ENCODE measurements at regions not wholly inside any gene's neighbourhood (a gene's known extent, or its start where the extent isn't known, plus 50 kb on each side); places are given as distances from the start of the nearest gene placed in this dataset.

GRCh38 chr13:55583953-55584593 lies 1556.6 kb upstream of the PRR20A start:
- H3K9ac ChIP-seq (ENCODE audit: insufficient read length): no peak overlapping the region
- no peak overlapping the region for H3K4me3 ChIP-seq
- H3K27ac ChIP-seq: no peak overlapping the region

GRCh38 chr13:55602784-55603183 lies 1537.9 kb upstream of the PRR20A start:
- H3K9me3 ChIP-seq (ENCODE audit: low read depth, low read length): no peaks in the 10 kb centered on the region
- no peak overlapping the region for H3K27ac ChIP-seq
- H3K4me3 ChIP-seq: no peak overlapping the region
- H3K36me3 ChIP-seq (ENCODE audit: insufficient read depth, low read length): no peaks in the 10 kb centered on the region
- DNase-seq (ENCODE audit: low read depth, low spot score): no peak
- no peak for TF ChIP-seq POLR2AphosphoS5 (IDR thresholded peaks at IDR 0.05; ENCODE audit: borderline replicate concordance, low read depth, low read length)
- no peak for TF ChIP-seq FOXP2 (optimal IDR thresholded peaks at IDR 0.05; ENCODE audit: control extremely low read depth, extremely low read length, insufficient read depth)
- no peak for TF ChIP-seq EZH2 (IDR thresholded peaks at IDR 0.05)
- no peak overlapping the region for H3K9ac ChIP-seq (ENCODE audit: insufficient read length)

More at GRCh38 chr13:55583953-55584593, 1556.6 kb upstream of the PRR20A start:
- no peak for DNase-seq (ENCODE audit: low read depth, low spot score)
- TF ChIP-seq POLR2AphosphoS5 (IDR thresholded peaks at IDR 0.05; ENCODE audit: borderline replicate concordance, low read depth, low read length): no peak
- H3K9me3 ChIP-seq (ENCODE audit: low read depth, low read length): no peaks in the 10 kb centered on the region
- H3K36me3 ChIP-seq (ENCODE audit: insufficient read depth, low read length): no peaks in the 10 kb centered on the region

- no peak overlapping the region for H3K4me3 ChIP-seq
- no peak overlapping the region for H3K9ac ChIP-seq (ENCODE audit: insufficient read length)
- TF ChIP-seq EZH2 (IDR thresholded peaks at IDR 0.05) (no peak), FOXP2 (optimal IDR thresholded peaks at IDR 0.05; ENCODE audit: control extremely low read depth, extremely low read length, insufficient read depth) (no peak), POLR2AphosphoS5 (IDR thresholded peaks at IDR 0.05; ENCODE audit: borderline replicate concordance, low read depth, low read length) (no peak)
- no peaks in the 10 kb centered on the region for H3K9me3 ChIP-seq (ENCODE audit: low read depth, low read length)
- H3K27ac ChIP-seq: no peak overlapping the region
- H3K36me3 ChIP-seq (ENCODE audit: insufficient read depth, low read length): no peaks in the 10 kb centered on the region
- no peak for DNase-seq (ENCODE audit: low read depth, low spot score)
Observed at GRCh38 chr13:55606045-55606665, 1534.6 kb upstream of the PRR20A start.

- Histone ChIP-seq H3K36me3 (ENCODE audit: insufficient read depth, low read length) (no peaks in the 10 kb centered on the region), H3K9ac (ENCODE audit: insufficient read length) (no peak overlapping the region), H3K27ac (no peak overlapping the region), H3K4me3 (no peak overlapping the region), H3K9me3 (ENCODE audit: low read depth, low read length) (no peaks in the 10 kb centered on the region)
- DNase-seq (ENCODE audit: low read depth, low spot score): no peak
- no peak for TF ChIP-seq POLR2AphosphoS5 (IDR thresholded peaks at IDR 0.05; ENCODE audit: borderline replicate concordance, low read depth, low read length)
- no peak for TF ChIP-seq FOXP2 (optimal IDR thresholded peaks at IDR 0.05; ENCODE audit: control extremely low read depth, extremely low read length, insufficient read depth)
- TF ChIP-seq EZH2 (IDR thresholded peaks at IDR 0.05): no peak
Observed at GRCh38 chr13:55613429-55614187, 1527.1 kb upstream of the PRR20A start.

- H3K27ac ChIP-seq: no peak overlapping the region
- no peak for DNase-seq (ENCODE audit: low read depth, low spot score)
- H3K9me3 ChIP-seq (ENCODE audit: low read depth, low read length): no peaks in the 10 kb centered on the region
- H3K36me3 ChIP-seq (ENCODE audit: insufficient read depth, low read length): no peaks in the 10 kb centered on the region
- TF ChIP-seq EZH2 (IDR thresholded peaks at IDR 0.05): no peak
- no peak for TF ChIP-seq FOXP2 (optimal IDR thresholded peaks at IDR 0.05; ENCODE audit: control extremely low read depth, extremely low read length, insufficient read depth)
- TF ChIP-seq POLR2AphosphoS5 (IDR thresholded peaks at IDR 0.05; ENCODE audit: borderline replicate concordance, low read depth, low read length): no peak
- H3K9ac ChIP-seq (ENCODE audit: insufficient read length): no peak overlapping the region
- no peak overlapping the region for H3K4me3 ChIP-seq
Observed at GRCh38 chr13:55615081-55615480, 1525.6 kb upstream of the PRR20A start.

GRCh38 chr13:55617241-55617640 lies 1523.5 kb upstream of the PRR20A start:
- no peaks in the 10 kb centered on the region for H3K36me3 ChIP-seq (ENCODE audit: insufficient read depth, low read length)
- TF ChIP-seq EZH2 (IDR thresholded peaks at IDR 0.05): no peak
- no peak for TF ChIP-seq POLR2AphosphoS5 (IDR thresholded peaks at IDR 0.05; ENCODE audit: borderline replicate concordance, low read depth, low read length)
- TF ChIP-seq FOXP2 (optimal IDR thresholded peaks at IDR 0.05; ENCODE audit: control extremely low read depth, extremely low read length, insufficient read depth): no peak
- H3K9me3 ChIP-seq (ENCODE audit: low read depth, low read length): no peaks in the 10 kb centered on the region
- no peak for DNase-seq (ENCODE audit: low read depth, low spot score)
- H3K9ac ChIP-seq (ENCODE audit: insufficient read length): no peak overlapping the region
- H3K4me3 ChIP-seq: no peak overlapping the region
- H3K27ac ChIP-seq: no peak overlapping the region

GRCh38 chr13:55627221-55627620 lies 1513.5 kb upstream of the PRR20A start:
- Histone ChIP-seq H3K36me3 (ENCODE audit: insufficient read depth, low read length) (no peaks in the 10 kb centered on the region), H3K27ac (no peak overlapping the region), H3K9ac (ENCODE audit: insufficient read length) (no peak overlapping the region), H3K4me3 (no peak overlapping the region), H3K9me3 (ENCODE audit: low read depth, low read length) (no peaks in the 10 kb centered on the region)
- no peak for DNase-seq (ENCODE audit: low read depth, low spot score)
- TF ChIP-seq EZH2 (IDR thresholded peaks at IDR 0.05) (no peak), FOXP2 (optimal IDR thresholded peaks at IDR 0.05; ENCODE audit: control extremely low read depth, extremely low read length, insufficient read depth) (no peak), POLR2AphosphoS5 (IDR thresholded peaks at IDR 0.05; ENCODE audit: borderline replicate concordance, low read depth, low read length) (no peak)

- no peak overlapping the region for H3K27ac ChIP-seq
- no peak overlapping the region for H3K9ac ChIP-seq (ENCODE audit: insufficient read length)
- TF ChIP-seq FOXP2 (optimal IDR thresholded peaks at IDR 0.05; ENCODE audit: control extremely low read depth, extremely low read length, insufficient read depth) (no peak), EZH2 (IDR thresholded peaks at IDR 0.05) (no peak), POLR2AphosphoS5 (IDR thresholded peaks at IDR 0.05; ENCODE audit: borderline replicate concordance, low read depth, low read length) (no peak)
- DNase-seq (ENCODE audit: low read depth, low spot score): no peak
- H3K4me3 ChIP-seq: no peak overlapping the region
- H3K36me3 ChIP-seq (ENCODE audit: insufficient read depth, low read length): no peaks in the 10 kb centered on the region
- no peaks in the 10 kb centered on the region; the same call in 1 of the 2 replicates for H3K9me3 ChIP-seq (ENCODE audit: low read depth, low read length)
Observed at GRCh38 chr13:55632402-55632801, 1508.3 kb upstream of the PRR20A start.
